Stimulated activated CD8-positive, alpha-beta memory T cell treated with anti-CD3 and anti-CD28 coated beads, Interleukin-12 subunit alpha, Interleukin-12 subunit beta, amount 100 ng/mL, for 24 hours (primary cell): ENCODE measurements at regions not wholly inside any gene's neighbourhood (a gene's known extent, or its start where the extent isn't known, plus 50 kb on each side); places are given as distances from the start of the nearest gene placed in this dataset.
"Not testable (repeated sequence)": the region's sequence is repeated elsewhere in the genome, so short reads cannot be mapped to it uniquely, and the experiment has no call there.

ENCODE experiments used
- DNase-seq: peaks from one replicate; pipeline ENCODE4 v3.0.0-alpha.2; 2020; ENCODE audit errors: extremely low read depth

GRCh38 chr16:85275533-85276249, 163.4 kb upstream of the CIBAR2 start:
- DNase-seq, result peak; percentile 14

DNA sequence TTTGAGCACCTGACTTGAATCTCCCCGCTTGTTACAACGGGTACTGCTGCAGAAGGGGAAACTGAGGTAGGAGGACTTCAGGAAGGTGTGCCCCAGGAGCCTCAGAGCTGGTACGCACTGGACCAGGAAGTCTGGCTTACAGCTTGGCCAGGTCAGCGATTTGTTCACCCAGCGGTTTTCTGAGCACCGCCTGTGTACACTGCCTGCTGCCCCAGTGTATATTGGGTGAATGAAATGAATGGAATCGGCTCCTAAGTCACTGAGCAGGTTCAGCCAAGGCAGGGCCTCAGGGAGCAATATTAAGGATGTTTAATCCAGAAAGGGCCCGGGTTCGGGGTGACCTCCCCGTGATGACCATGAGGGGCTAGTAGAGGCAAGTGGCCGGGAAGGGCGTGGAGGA, 164.0 kb upstream of the CIBAR2 start:
- DNase-seq, result no peak

DNA sequence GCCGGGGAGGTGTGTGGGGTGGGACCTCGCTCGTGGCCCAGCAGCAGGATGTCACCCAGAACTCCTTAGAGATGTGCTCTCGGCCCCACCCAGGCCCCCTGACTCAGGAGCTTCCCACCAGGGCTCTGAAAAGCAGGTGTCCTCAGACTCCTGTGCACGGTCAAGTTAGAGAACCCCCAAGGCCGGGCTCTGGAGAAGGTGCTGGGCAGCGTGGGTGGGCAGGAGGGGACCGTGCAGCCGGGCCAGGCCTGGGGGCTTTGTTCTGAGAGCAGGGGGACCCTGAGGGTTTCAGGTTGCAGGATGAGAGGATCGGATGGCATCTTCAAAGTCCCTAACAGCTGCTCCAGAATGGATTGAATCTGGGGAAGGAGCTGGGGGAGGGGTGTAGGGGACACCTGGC, 164.4 kb upstream of the CIBAR2 start:
- DNase-seq, result no peak

- no peak for DNase-seq
Observed at GRCh38 chr16:85278839-85279238, 166.6 kb upstream of the CIBAR2 start.

GRCh38 chr16:85279402-85279801, 167.1 kb upstream of the CIBAR2 start:
- DNase-seq, result no peak

- no peak for DNase-seq
Observed at GRCh38 chr16:85279825-85280545, 167.7 kb upstream of the CIBAR2 start.

GRCh38 chr16:85281181-85281580, 168.9 kb upstream of the CIBAR2 start:
- DNase-seq, result no peak

DNA sequence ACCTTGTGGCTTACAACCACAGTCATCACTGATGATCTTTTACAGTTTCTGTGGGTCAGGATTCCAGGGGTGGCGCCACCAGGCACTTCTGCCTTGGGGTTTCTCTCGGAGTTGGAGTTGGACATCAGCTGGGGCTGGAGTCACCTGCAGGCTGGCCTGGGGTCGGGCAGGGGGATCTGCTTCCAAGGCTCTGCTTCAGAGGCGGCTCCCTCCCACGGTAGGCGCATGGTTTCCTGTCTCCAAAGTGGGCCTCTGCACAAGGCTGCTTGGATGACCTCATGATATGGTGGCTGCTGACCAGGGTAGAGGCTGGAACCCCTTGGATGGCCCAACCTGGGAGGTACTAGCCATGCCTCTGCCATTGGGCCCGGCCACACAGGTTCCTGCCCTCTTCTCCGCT, 170.6 kb upstream of the CIBAR2 start:
- DNase-seq, result no peak

- no peak for DNase-seq
Observed at GRCh38 chr16:85283305-85284050, 171.2 kb upstream of the CIBAR2 start.

GRCh38 chr16:85284141-85284817, 172.0 kb upstream of the CIBAR2 start:
- DNase-seq, result no peak

GRCh38 chr16:85285681-85286065, 173.4 kb upstream of the CIBAR2 start:
- no peak for DNase-seq

GRCh38 chr16:85286066-85286831, 174.0 kb upstream of the CIBAR2 start:
- no peak for DNase-seq

- no peak for DNase-seq
Observed at GRCh38 chr16:85286951-85287814, 174.9 kb upstream of the CIBAR2 start.

DNA sequence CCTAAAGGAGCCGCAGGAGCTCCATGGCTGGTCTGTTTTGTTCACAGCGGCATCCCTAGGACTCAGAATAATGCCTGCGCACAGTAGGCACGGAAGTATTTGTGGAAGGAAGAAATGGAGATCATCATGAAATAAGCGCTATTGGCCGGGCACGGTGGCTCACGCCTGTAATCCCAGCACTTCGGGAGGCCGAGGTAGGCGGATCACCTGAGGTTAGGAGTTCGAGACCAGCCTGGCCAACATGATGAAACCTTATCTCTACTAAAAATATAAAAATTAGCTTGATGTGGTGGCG, 175.5 kb upstream of the CIBAR2 start:
- not testable (repeated sequence) for DNase-seq

GRCh38 chr16:85288341-85288868, 176.1 kb upstream of the CIBAR2 start:
- no peak for DNase-seq

DNA sequence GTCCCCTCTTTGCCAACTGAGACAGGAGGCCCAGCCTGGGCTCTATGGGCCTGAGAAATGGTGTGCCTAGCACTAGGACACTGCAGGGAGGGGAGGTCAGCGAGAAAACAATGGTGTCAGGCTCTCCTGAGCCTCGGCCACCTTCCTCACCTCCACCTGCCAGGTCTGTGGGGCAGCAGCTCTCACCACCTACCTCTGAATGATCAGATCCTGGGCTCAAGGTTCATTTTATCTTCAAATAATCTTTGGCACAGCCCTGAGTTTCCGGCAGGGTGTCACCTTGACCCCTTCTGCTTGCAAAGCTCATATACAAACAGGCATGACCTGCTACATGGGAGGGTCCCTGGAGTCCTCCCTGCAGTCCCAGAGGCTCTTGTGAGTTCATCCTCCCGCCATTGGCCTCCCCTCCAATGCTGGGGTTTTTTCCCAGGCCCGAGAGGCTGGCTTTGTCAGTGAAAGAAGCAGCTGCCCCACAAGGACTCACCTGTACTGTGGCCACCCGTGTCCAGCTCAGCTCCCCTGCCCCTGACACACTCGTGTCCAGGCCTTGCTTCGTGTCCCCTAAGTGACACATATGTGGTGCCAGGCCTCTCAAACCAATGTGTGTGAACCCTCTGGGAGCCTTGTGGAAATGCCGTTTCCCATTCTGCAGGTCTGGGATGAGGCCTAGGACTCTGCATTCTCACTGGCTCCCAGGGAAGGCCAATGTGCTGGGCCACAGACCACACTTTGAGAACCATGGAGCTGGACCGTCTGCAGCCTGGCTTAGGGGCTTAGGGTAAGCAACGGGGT, 176.8 kb upstream of the CIBAR2 start:
- DNase-seq, result no peak

DNA sequence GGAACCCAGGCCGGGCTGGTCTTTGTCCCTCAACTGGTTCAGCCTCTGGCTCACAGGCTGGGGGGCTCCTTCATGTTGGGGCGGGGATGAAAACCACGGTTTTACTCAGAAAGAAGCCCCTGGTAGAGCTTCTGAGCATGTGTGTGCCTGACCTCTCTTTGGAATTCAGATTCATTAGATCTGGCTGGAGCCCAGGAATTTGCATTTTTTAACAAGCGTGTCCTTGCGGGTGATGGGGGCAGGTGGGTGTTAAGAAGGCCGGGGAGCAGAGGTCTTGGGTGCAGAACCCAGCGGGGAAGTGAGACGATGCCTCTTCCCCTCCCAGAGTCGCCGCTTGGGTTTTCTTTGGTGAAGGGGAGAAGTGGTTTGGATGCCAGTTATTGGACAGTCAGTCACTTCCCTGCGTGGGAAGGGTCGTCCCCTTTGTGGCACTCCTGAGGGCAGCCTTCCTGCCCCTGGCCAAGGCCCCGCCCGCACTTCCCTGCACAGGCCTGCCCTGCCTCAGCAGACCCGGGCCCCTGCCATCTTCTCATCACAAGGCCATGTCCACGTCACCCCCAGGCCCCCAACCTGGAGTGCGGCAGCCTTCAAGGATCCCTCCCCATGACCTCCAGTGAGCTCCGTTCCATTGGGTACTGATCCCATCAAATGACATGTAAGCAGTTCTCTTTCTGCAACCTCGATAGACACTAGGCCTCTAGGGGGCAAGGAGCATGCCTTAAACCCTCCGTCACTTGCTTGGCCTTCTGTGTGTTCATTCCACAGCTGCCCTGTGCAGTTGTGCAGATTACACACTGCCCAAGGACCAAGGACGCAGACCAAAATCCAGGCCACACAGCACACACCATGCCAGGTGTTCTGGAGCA, 177.7 kb upstream of the CIBAR2 start:
- DNase-seq, result no peak

GRCh38 chr16:85290626-85291301, 178.5 kb upstream of the CIBAR2 start:
- DNase-seq, result no peak
